Raji (cell line): ENCODE measurements at regions not wholly inside any gene's neighbourhood (a gene's known extent, or its start where the extent isn't known, plus 50 kb on each side); places are given as distances from the start of the nearest gene placed in this dataset.

Experiments
- POLR2A ChIP-seq: IDR thresholded peaks from 2 replicates; pipeline ENCODE4 v1.6.1; 2011; ENCODE audit warnings: low read depth, low read length, control low read depth; ENCODE audit not compliant: insufficient read depth

DNA sequence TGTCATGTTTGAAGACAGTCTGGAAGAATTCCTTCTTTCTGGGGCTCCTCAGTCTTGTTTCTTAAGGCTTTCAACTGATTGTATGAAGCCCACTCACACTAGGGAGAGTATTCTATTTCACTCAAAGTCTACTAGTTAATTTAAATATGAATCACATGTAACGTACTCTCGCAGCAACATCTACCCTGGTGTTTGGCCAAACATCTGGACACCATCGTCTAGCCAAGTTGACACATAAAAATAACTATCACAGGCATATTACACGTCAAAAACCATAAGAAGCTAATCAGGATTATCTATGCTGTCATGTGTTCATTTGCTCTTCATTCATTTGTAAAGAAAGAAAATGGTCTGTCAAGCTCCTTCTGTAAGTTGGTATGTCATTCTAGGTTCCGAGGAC is 787.4 kb downstream of the KCNJ2 start:
- TF ChIP-seq POLR2A = no peak

DNA sequence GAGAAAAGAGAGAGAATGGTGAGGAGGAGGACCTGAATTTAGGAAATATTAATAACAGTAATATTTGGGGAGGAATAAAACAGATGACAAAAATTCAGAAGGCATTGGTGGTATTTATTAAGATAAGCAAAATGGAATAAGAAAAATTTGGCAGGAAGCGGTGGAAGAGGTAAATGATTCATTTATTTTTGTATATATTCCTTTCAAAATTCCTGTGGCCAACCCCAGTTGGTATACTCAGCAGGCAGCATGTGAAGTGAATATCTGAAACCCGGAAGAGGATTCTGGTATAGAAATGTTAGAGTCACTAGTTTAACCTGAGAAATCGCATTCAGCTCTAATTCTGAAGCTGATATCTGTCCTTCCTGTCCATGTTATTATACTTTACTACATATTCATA is 792.0 kb downstream of the KCNJ2 start:
- TF ChIP-seq POLR2A = no peak

DNA sequence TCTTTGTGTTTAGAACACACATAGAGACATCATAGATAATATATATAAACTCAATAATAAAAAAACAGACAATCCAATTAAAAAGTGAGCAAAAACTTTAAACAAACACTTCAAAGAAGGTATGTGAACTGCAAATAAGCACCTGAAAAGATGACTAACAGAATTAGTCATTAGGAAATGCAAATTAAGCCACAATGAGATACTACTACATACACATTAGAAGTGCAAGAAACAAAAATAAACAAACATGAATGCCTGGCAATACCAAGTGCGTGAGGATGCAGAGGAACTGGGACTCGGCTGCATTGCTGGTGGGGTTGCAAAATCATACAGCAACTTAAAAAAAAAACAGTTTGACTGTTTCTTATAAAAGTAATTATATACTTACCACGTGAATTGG is 799.0 kb downstream of the KCNJ2 start:
- TF ChIP-seq POLR2A = no peak

DNA sequence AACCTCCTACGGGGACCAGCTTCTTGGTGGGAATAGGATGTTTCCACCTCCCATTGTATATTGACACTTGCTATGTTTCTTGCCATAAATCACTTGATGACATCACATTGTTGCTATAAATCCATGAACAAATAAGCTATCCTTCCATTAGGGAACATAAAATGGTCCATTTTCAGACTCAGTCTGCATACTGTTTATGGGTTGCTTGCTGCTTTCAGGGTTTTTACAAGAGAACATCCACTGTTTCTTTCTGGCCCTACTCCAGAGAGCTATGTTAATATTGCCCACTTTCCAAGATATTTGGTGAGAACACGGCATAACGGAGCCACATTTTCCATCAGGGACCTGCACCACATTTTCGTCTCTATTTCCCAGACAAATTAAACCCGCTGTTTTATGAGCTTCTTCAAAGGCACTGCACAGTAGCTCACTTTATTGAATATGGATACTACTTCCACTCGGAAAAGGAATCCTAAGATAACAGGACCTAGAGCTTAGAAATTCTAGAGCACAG is 800.2 kb downstream of the KCNJ2 start:
- no peak for TF ChIP-seq POLR2A

DNA sequence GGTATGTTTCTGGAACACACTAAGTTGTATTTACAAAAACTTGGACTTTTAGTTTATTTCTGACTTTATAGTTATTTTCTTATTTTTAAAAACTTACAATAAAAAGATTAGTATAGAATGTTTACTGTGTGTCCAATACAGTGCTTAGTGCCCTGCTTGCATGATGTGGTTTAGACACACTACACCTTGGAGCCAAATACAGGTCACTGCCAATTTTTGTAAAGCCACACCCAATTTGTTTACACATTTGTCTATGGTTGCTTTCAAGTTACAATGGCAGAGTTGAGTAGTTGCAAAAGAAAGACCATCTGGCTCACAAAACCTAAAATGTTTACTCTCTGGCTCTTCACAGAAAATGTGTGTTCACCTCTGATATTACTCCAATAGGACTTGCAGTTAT is 807.1 kb downstream of the KCNJ2 start:
- no peak for TF ChIP-seq POLR2A

DNA sequence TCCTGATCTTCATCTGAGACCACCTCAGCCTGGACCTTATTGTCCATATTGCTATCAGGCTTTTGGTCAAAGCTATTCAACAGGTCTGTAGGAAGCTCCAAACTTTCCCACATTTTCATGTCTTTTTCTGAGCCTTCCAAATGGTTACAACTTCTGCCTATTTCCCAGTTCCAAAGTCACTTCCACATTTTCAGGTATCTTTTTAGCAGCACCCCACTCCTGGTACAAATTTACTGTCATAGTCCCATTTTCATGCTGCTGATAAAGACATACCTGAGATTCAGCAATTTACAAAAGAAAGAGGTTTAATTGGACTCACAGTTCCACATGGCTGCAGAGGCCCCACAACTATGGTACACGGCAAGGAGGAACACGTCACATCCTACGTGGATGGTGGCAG is 815.5 kb downstream of the KCNJ2 start:
- TF ChIP-seq POLR2A = no peak

DNA sequence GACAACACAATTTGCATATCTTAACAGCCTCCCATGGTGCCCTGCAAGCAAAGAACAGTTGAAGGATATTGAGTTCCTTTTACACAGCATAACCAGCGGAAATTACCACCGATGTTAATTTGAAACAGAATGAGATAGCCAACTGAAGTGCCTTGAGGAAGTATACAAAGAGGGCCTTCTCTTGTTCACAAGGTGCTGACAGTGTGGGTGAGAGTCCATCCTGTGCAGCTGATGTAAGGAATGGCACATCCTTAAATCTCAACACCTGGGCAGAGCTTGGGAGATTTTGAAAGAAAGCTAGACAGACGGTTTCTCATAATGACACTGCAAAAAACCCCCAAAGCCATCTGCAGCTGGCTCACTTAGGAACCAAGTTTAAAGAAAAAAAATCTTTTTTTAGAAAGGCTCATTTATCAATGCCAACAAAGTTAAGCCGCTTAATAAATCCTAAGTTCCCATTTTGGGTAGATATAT is 818.6 kb downstream of the KCNJ2 start:
- no peak for TF ChIP-seq POLR2A

DNA sequence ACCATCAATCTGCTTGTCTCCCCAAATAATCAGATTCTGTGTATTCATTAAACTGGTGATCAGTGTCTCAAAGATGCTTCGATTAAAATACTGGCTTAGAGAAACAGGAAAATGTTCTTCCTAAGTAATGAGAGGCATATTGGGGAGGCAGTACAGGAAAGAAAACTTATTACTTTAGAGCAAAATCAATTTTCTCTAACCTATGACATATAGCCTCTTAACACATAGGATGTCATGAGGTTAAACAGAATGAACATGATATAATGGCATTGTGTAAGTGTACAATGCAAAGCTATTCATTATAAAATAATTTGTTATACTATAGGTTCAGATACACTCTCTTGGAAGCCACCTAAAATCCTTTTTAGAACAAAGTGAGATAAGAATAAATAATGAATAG is 819.3 kb downstream of the KCNJ2 start:
- no peak for TF ChIP-seq POLR2A

DNA sequence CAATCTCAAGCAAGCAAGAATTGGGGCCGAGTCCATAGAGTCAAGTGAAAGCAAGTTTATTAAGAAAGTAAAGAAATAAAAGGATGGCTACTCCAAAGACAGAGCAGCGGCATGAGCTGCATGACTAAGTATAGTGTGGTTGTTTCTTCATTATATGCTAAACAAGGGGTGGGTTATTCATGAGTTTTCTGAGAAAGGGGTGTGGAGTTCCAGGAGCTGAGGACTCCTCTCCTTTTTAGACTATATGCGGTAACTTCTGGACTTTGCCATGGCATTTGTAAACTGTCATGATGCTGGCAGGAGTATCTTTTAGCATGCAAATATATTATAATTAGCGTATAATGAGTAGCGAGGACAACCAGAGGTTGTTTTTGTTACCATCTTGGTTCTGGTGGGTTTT is 819.9 kb downstream of the KCNJ2 start:
- TF ChIP-seq POLR2A = no peak

DNA sequence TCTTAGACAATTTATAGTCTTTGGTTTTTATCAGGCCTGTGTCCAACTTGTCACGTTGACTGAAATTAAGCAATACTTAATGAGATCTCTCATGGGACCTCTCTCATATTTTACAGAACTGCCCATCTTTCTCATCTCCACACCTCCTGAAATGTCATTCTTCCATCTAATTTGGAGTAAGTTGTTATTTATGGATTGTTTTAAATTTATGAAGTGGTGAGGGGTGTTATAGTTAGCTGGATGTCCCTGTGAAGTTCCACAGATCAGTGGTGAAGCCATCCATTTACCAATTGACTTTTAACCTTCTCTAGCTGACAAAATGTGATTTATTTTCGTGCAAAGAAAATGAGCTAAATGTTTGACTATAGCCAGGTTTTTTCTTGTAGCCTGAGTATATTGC is 824.9 kb downstream of the KCNJ2 start:
- TF ChIP-seq POLR2A = no peak

DNA sequence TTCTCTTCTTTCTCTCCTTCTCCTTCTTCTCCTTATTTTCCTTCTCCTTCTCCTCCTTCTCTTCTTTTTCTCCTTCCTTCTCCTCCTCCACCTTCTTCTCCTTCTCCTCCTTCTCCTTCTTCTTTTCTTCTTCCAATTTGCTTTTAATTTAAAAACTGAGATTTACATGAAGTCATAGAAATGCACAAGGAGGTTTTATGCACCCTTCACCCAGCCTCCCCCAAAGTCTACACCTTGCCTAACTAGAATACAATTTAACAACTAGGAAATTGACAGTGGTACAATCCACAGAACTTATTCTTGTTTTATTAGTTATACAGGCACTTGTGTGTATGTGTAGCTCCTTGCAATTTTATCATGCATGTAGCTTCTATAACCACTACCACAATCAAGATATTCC is 826.7 kb downstream of the KCNJ2 start:
- no peak for TF ChIP-seq POLR2A

DNA sequence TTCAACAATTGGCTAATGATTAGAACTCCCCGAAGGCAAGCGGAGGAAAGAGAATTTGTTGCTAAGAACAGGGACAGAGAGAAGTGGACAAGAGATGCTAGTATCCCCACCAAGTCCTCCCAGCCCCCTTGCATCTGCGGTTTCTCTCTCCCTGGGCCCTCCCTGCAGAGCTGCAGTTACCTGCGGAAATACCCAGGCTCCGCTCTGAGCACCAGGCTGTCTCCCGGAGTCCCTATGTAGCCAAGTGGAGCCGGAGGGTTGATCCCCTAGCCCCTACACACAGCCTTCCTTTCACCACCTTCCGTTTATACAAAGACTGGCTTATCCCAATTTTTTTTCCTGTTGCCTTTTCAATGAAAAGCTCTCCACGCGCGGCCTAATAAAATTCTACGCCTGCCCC is 834.4 kb downstream of the KCNJ2 start:
- TF ChIP-seq POLR2A = no peak

DNA sequence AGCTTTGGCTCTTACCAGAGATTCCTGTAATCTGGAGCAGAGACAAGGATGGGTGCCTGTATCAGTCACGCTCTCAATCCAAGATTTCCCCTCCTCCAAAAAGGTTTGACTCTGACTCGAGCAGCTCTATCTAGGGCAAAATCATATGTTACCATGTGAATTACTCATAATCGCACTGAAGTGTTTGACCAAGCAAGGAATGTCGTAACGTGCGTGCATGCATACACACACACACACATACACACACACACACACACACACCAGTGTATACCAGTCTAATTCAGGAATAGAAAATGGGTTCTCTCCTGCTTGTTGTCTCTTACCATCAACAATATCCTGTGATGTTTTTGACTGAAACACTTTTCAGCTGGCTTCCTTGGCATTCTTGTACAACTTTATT is 835.1 kb downstream of the KCNJ2 start:
- TF ChIP-seq POLR2A = no peak

DNA sequence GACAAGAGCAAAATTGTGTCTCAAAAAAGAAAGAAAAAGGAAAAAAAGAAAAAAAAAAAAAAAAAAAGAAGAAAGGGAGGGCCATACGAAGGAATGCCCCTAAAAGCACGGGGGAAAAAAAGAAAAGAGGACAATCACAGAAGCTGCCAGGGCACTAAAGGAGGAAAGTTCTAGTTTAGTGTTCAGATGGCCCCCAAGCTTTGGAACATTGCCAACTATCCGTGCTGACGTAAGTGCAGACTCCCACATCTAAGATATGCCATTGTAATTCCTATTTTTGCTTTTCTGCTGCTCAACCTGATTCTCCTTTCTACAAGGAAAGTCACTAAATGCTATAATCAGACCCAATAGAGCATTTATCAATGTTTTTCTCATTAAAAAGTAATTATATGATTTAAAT is 842.1 kb downstream of the KCNJ2 start:
- TF ChIP-seq POLR2A = no peak

DNA sequence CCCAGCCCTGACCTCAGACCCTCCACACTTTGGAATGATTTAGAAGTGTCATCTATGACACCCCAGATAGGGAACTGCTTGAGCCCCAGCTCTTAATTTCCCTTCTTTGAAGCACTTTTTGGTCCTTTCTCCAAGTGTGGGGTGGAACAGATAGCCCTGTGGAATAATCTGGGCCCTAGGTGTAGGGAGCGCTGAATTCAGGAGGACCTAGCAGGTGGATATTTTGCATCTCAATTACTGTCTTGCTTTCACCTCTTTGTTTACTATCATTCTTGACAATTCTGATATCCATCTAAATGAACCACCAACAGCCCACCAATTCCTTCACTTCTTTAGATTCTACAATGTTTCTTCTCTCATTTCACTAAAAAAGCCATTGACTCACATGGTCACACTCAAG is 850.4 kb downstream of the KCNJ2 start:
- TF ChIP-seq POLR2A = no peak

DNA sequence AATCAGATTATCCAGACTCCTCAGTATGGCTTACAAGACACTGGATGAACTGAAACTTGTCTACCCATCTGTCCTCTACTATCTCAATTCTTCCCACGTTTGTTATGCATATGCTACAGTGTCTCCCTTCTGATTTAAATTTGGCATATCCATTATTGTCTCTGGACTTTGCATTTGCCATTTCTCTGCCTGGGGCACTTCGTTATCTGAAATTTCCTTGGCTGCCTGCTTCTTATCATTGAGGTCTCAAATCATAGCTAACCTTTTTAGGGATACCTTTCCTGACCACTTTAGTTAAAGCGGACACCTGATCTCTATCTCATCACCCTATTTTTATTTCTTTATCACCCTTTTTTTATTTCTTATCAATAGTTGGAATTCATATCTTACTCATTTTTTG is 853.4 kb downstream of the KCNJ2 start:
- no peak for TF ChIP-seq POLR2A

DNA sequence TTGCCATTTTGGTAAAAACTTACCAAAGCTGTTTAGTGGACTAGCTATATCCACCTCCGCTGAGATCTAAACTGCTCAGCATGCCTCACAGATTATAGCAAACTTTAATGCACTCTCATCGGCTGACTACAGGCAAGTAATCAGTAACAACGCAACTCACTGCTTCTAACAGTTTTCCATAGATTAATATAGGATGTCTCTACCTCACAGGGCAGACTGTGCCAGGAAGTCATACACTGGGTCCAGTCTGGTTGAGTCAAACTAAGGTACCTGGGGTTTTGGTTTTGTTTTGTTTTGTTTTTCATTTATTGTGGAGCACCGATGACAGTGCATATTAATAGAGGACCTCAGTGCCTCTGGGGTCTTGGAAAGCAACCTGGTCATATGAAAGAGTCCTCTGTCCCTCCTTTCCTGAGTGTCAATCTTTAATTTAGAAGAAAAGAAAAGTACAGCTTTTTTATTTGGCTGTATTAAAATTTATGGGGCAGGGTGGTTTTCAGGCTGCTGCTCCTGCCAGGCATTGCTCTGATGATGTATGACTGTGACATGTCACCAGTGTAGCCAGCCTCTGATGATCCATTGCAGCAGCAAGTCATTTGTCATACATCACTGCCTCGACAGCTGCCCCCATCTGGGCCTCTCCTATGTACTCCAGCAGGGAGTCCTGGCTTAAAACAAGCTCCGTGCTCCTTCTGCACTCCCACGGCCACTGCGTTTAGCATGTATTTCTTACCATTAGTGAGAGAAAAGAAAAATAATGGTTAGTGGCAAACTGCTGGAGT is 854.1 kb downstream of the KCNJ2 start:
- TF ChIP-seq POLR2A = no peak
